Endothelial cell of umbilical vein (primary cell): ENCODE measurements at regions not wholly inside any gene's neighbourhood (a gene's known extent, or its start where the extent isn't known, plus 50 kb on each side); places are given as distances from the start of the nearest gene placed in this dataset.

Experiments
- BruUV-seq: library from RNA; stranded (reverse); fragments of 400-500 nt; replicated peaks from 2 replicates; lab custom pipeline; 2021; lab: Mats Ljungman, UMichigan
- CTCF ChIA-PET: fragments of 300-600, 350-600 bp; sonication (Branson Sonifier 250); formaldehyde crosslinking; loops from one replicate; lab custom pipeline; 2021; ENCODE audit warnings: antibody characterized with exemption, inconsistent platforms; lab: Charles Lee
- POLR2A ChIA-PET: fragments of 300-600, 350-600 bp; sonication (Branson Sonifier 250); formaldehyde crosslinking; loops from one replicate; lab custom pipeline; 2021; ENCODE audit warnings: antibody characterized with exemption, inconsistent platforms; lab: Charles Lee
- DNase-seq: peaks from one replicate; pipeline ENCODE4 v3.0.0-alpha.2; 2011; ENCODE audit warnings: low read depth, low spot score
- FAIRE-seq: peaks from 2 replicates; lab custom pipeline; 2011; peaks lifted over from hg19 to GRCh38; lab: Jason Lieb, UNC
- H2AFZ ChIP-seq: 2 replicates; pipeline ENCODE4 v1.6.0; 2012; ENCODE audit warnings: low read depth, low read length, control low read depth, inconsistent platforms
- H3K27ac ChIP-seq: 2 replicates; pipeline ENCODE4 v1.5.1; 2011; ENCODE audit warnings: low read depth, mild to moderate bottlenecking, control low read depth, low read length, moderate library complexity; ENCODE audit not compliant: insufficient read depth
- H3K27me3 ChIP-seq, 2 experiments: 2 replicates each; pipeline versions ENCODE4 v1.6.0 to v1.6.1; 2011; ENCODE audit warnings: low read length in 2 of 2, mixed read lengths in 1 of 2; ENCODE audit not compliant: control insufficient read depth in 2 of 2, insufficient read depth in 2 of 2
- H3K36me3 ChIP-seq, 2 experiments: 2 replicates in 1 of 2; 3 replicates in 1 of 2; pipeline ENCODE4 v1.5.1; 2011; ENCODE audit warnings: low read length in 2 of 2, mild to moderate bottlenecking in 1 of 2, moderate library complexity in 1 of 2; ENCODE audit not compliant: control insufficient read depth in 2 of 2, insufficient read depth in 2 of 2; ENCODE audit errors: extremely low read depth in 1 of 2
- H3K4me1 ChIP-seq: 3 replicates; pipeline ENCODE4 v1.5.1; 2011; ENCODE audit warnings: mild to moderate bottlenecking, low read length; ENCODE audit not compliant: control insufficient read depth, insufficient read depth; ENCODE audit errors: extremely low read depth
- H3K4me2 ChIP-seq: 2 replicates; pipeline ENCODE4 v1.6.1; 2011; ENCODE audit warnings: low read length, control low read depth, mixed read lengths; ENCODE audit not compliant: insufficient read depth
- H3K4me3 ChIP-seq, 3 experiments: fragments of 200-600 bp in 1 of 3; sonication (generic), shearing (Covaris generic) in 1 of 3; replicated peaks in 1 of 3; 2 replicates each; pipeline ENCODE4 v1.5.1; 2011 to 2016; ENCODE audit warnings: control low read depth in 3 of 3, low read length in 3 of 3, mild to moderate bottlenecking in 2 of 3, inconsistent platforms in 1 of 3, low read depth in 1 of 3, moderate library complexity in 1 of 3; ENCODE audit not compliant: insufficient read depth in 1 of 3
- H3K79me2 ChIP-seq: 2 replicates; pipeline ENCODE4 v1.6.0; 2012; ENCODE audit warnings: low read length, inconsistent platforms; ENCODE audit not compliant: control insufficient read depth, insufficient read depth
- H3K9ac ChIP-seq: replicated peaks from 2 replicates; pipeline ENCODE3; 2011; ENCODE audit warnings: low read length, control low read depth; ENCODE audit not compliant: insufficient read depth; ENCODE audit errors: extremely low read depth
- H3K9me1 ChIP-seq: replicated peaks from 3 replicates; pipeline ENCODE4 v1.6.0; 2011; ENCODE audit warnings: mild to moderate bottlenecking, low read length; ENCODE audit not compliant: control insufficient read depth, insufficient read depth; ENCODE audit errors: extremely low read depth
- H3K9me3 ChIP-seq: replicated peaks from 2 replicates; pipeline ENCODE4 v1.5.1; 2012; ENCODE audit warnings: low read length, inconsistent platforms; ENCODE audit not compliant: control insufficient read depth, insufficient read depth
- H4K20me1 ChIP-seq: replicated peaks from 2 replicates; pipeline ENCODE3; 2011; ENCODE audit warnings: mild to moderate bottlenecking, low read length; ENCODE audit not compliant: control insufficient read depth, insufficient read depth; ENCODE audit errors: extremely low read depth
- CTCF ChIP-seq, 2 donors: IDR thresholded peaks; 1 replicate in 1 of 2; 2 replicates in 1 of 2; pipeline ENCODE4 v1.5.1; 2011; ENCODE audit warnings: low read length in 2 of 2, mild to moderate bottlenecking in 2 of 2, moderate library complexity in 2 of 2, control low read depth in 1 of 2, inconsistent platforms in 1 of 2, low read depth in 1 of 2; ENCODE audit not compliant: insufficient read depth in 1 of 2; ENCODE audit errors: extremely low read depth in 1 of 2
- EZH2 ChIP-seq: IDR thresholded peaks from 2 replicates; pipeline ENCODE4 v1.6.1; 2012; ENCODE audit warnings: borderline replicate concordance, low read depth, mild to moderate bottlenecking, moderate library complexity, low read length, inconsistent platforms; ENCODE audit not compliant: severe bottlenecking
- FOS ChIP-seq: IDR thresholded peaks from 2 replicates; pipeline ENCODE4 v1.6.1; 2011; ENCODE audit warnings: mild to moderate bottlenecking, low read length, moderate library complexity, borderline replicate concordance; ENCODE audit not compliant: insufficient read depth
- GATA2 ChIP-seq: IDR thresholded peaks from 2 replicates; pipeline ENCODE4 v1.7.0; 2011; ENCODE audit warnings: low read depth, mild to moderate bottlenecking, moderate library complexity, mixed read lengths, low read length; ENCODE audit not compliant: insufficient read length, insufficient read depth
- JUN ChIP-seq: IDR thresholded peaks from 2 replicates; pipeline ENCODE4 v1.6.1; 2011; ENCODE audit warnings: borderline replicate concordance, low read depth; ENCODE audit not compliant: insufficient read length, insufficient read depth
- MAX ChIP-seq: IDR thresholded peaks from 2 replicates; pipeline ENCODE4 v1.6.1; 2011; ENCODE audit not compliant: insufficient read depth, insufficient read length
- MYC ChIP-seq: IDR thresholded peaks from one replicate; pipeline ENCODE4 v1.6.1; 2011; ENCODE audit warnings: mild to moderate bottlenecking, low read depth, low read length
- POLR2A ChIP-seq: IDR thresholded peaks from 2 replicates; pipeline ENCODE4 v1.6.1; 2012; ENCODE audit warnings: low read depth, mild to moderate bottlenecking, control low read depth, low read length
- POLR2AphosphoS5 ChIP-seq: IDR thresholded peaks from 2 replicates; pipeline ENCODE4 v1.6.1; 2012; ENCODE audit warnings: low read depth, mild to moderate bottlenecking, control low read depth, low read length, moderate library complexity; ENCODE audit not compliant: insufficient read depth
- dilution Hi-C: fragments of 300-500 bp; cut with MboI; formaldehyde crosslinking; loops from one replicate; pipeline ENCODE4 v1.15.0; 2019; ENCODE audit warnings: low sequenced_read_pairs; ENCODE audit not compliant: extremely low pct_ligation_motif_present
- intact Hi-C: fragments of 100-400 bp; cut with micrococcal nuclease; formaldehyde crosslinking; loops from one replicate; pipeline ENCODE4 v1.10.0; 2022

- no peaks in the 10 kb centered on the region for H3K4me1 ChIP-seq
- no peaks in the 10 kb centered on the region for H4K20me1 ChIP-seq
- DNase-seq (no peak), FAIRE-seq (no peak)
- no peak overlapping the region for H3K27ac ChIP-seq
- ChIA-PET POLR2A (no interaction called here), CTCF (no interaction called here)
- dilution Hi-C loops = no loop called here
- intact Hi-C loops = no loop called here
- no peaks in the 10 kb centered on the region for H3K36me3 ChIP-seq
- no peaks in the 10 kb centered on the region for H3K9me3 ChIP-seq
- no peak overlapping the region for H3K4me3 ChIP-seq
- no peak overlapping the region for H3K4me2 ChIP-seq
- H3K79me2 ChIP-seq = no peaks in the 10 kb centered on the region
- BruUV-seq = no TSS peak
- no peak for TF ChIP-seq FOS
- no peak for TF ChIP-seq EZH2
- TF ChIP-seq JUN = no peak
- TF ChIP-seq POLR2A = no peak
- no peak for TF ChIP-seq MAX
- no peaks in the 10 kb centered on the region for H3K9me1 ChIP-seq
- H3K27me3 ChIP-seq = no peaks in the 10 kb centered on the region
- no peak overlapping the region for H3K9ac ChIP-seq
- H2AFZ ChIP-seq = no peak overlapping the region
These were observed 240.7 kb upstream of the IPO5 start for GRCh38 chr13:97712770-97713169.

GRCh38 chr13:97715763-97716162 is 237.7 kb upstream of the IPO5 start:
- no peak overlapping the region for H3K9ac ChIP-seq
- no peaks in the 10 kb centered on the region for H4K20me1 ChIP-seq
- no peaks in the 10 kb centered on the region for H3K4me1 ChIP-seq
- H3K9me1 ChIP-seq = no peaks in the 10 kb centered on the region
- TF ChIP-seq MAX = no peak
- TF ChIP-seq POLR2AphosphoS5 = no peak
- TF ChIP-seq EZH2 = no peak
- TF ChIP-seq JUN = no peak
- no peak for TF ChIP-seq MYC
- TF ChIP-seq GATA2 = no peak
- TF ChIP-seq POLR2A = no peak
- no peak for TF ChIP-seq CTCF (IDR thresholded peaks at IDR 0.05; ENCODE audit: extremely low read depth in 1 of 2, insufficient read depth in 1 of 2, low read depth in 1 of 2, low read length in 2 of 2)
- no peak for TF ChIP-seq FOS
- CTCF ChIA-PET = interaction anchor here (0.6 to 1.3 kb wide), 2 partner anchors 8 to 27 kb away, joined by 3 read pairs; no protein-coding TSS in a partner anchor
- no peaks in the 10 kb centered on the region for H3K36me3 ChIP-seq
- POLR2A ChIA-PET = no interaction called here
- BruUV-seq = no TSS peak
- dilution Hi-C loops = no loop called here
- H3K79me2 ChIP-seq = no peaks in the 10 kb centered on the region
- H3K27me3 ChIP-seq = no peaks in the 10 kb centered on the region
- H3K27ac ChIP-seq = no peak overlapping the region
- H2AFZ ChIP-seq = no peak overlapping the region
- DNase-seq (no peak), FAIRE-seq (no peak)
- no peak overlapping the region for H3K4me3 ChIP-seq
- no peaks in the 10 kb centered on the region for H3K9me3 ChIP-seq
- intact Hi-C loops = no loop called here
- H3K4me2 ChIP-seq = no peak overlapping the region
